ENCODE measurements at regions not wholly inside any gene's neighbourhood (a gene's known extent, or its start where the extent isn't known, plus 50 kb on each side); places are given as distances from the start of the nearest gene placed in this dataset.

DNA sequence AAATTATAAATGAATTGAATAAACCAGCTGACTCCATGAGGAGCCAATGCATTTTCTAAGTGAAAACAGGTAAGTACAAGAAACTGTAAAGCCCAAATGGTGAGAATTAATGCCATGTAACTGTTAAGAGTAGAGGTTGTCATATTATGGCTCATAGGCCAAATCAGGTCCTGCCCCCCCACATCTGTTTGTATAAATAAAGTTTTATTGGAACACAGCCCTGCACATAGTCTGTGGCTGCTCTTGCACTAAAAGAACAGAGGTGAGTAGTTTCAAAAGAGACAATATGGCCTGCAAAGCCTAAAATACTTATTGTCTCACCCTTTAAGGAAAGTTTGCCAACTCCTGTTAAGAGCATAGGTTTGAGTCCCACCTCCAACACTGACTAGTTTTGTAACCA, 140.5 kb upstream of the SRRM4 start:
- Histone ChIP-seq H3K36me3 (replicated peaks; ENCODE audit: insufficient read depth, low read length) (no peaks in the 10 kb centered on the region), H3K4me2 (ENCODE audit: low read depth, low read length) (no peak overlapping the region), H2AFZ (ENCODE audit: low read length) (no peak overlapping the region), H3K9ac (ENCODE audit: low read length) (no peak overlapping the region), H3K9me3 (replicated peaks; ENCODE audit: insufficient read depth, low read length) (no peaks in the 10 kb centered on the region), H3K27ac (ENCODE audit: low read length) (no peak overlapping the region), H3K9me2 (replicated peaks; ENCODE audit: insufficient read depth, low read length) (no peaks in the 10 kb centered on the region), H3K4me3 (ENCODE audit: low read length) (no peak overlapping the region), H4K20me1 (ENCODE audit: insufficient read depth, low read length) (no peaks in the 10 kb centered on the region), H3K27me3 (replicated peaks; ENCODE audit: insufficient read depth, low read length) (no peaks in the 10 kb centered on the region), H3F3A (ENCODE audit: insufficient read depth, low read length) (no peaks in the 10 kb centered on the region), H3K4me1 (ENCODE audit: low read length) (no peaks in the 10 kb centered on the region), H3K79me2 (ENCODE audit: low read length) (no peaks in the 10 kb centered on the region)
- DNase-seq: no peak
- TF ChIP-seq EZH2phosphoT487 (IDR thresholded peaks at IDR 0.05; ENCODE audit: low read length) (no peak), EZH2 (optimal IDR thresholded peaks at IDR 0.05; ENCODE audit: low read depth, low read length) (no peak)

DNA sequence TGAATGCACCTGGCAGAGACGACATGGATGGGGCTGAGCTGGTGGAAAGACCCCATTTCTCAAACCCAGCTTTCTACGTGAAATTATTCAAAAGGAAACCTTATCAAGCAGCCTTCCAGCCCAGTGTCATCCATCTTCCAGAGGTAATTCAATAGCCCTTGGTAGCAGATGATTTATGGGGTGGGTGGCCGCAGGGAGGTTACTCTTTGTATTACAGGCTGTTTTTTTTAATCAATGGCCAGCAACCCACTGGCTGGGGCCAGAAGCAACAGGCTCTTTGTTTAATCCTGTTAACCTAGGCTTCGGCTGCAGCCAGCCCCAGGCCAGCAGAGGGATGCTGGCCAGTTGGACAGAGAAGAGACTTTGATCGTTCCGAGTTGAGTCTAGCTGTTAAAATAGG, 139.8 kb upstream of the SRRM4 start:
- Histone ChIP-seq H3K4me3 (ENCODE audit: low read length) (no peak overlapping the region), H3K27ac (ENCODE audit: low read length) (no peak overlapping the region), H3K27me3 (replicated peaks; ENCODE audit: insufficient read depth, low read length) (no peaks in the 10 kb centered on the region), H4K20me1 (ENCODE audit: insufficient read depth, low read length) (no peaks in the 10 kb centered on the region), H3K4me1 (ENCODE audit: low read length) (no peaks in the 10 kb centered on the region), H3K9me3 (replicated peaks; ENCODE audit: insufficient read depth, low read length) (no peaks in the 10 kb centered on the region), H3K79me2 (ENCODE audit: low read length) (no peaks in the 10 kb centered on the region), H3K9me2 (replicated peaks; ENCODE audit: insufficient read depth, low read length) (no peaks in the 10 kb centered on the region), H3F3A (ENCODE audit: insufficient read depth, low read length) (no peaks in the 10 kb centered on the region), H3K4me2 (ENCODE audit: low read depth, low read length) (no peak overlapping the region), H2AFZ (ENCODE audit: low read length) (no peak overlapping the region), H3K9ac (ENCODE audit: low read length) (no peak overlapping the region), H3K36me3 (replicated peaks; ENCODE audit: insufficient read depth, low read length) (no peaks in the 10 kb centered on the region)
- TF ChIP-seq EZH2 (optimal IDR thresholded peaks at IDR 0.05; ENCODE audit: low read depth, low read length): no peak
- DNase-seq: no peak

DNA sequence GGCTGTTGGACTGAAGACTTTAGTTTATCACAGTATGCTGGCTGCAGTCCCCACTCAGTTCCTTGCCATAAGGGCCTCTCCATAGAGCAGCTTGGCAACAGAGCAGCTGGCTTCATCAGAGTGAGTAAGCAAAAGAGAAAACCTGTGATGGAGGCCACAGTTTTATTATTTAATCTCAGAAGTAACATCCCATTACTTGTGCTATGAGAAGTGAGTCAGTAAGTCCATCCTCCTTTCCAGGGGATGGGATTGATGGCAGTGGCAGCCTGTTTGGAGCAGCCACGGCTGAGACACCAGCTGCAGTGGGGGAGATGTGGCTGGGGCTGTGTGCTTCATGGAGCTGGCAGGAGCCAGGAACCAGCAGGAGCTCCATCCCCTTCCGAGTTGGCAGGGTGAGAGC, 138.5 kb upstream of the SRRM4 start:
- Histone ChIP-seq H3K4me2 (ENCODE audit: low read depth, low read length) (no peak overlapping the region), H3K27ac (ENCODE audit: low read length) (no peak overlapping the region), H3K9me3 (replicated peaks; ENCODE audit: insufficient read depth, low read length) (no peaks in the 10 kb centered on the region), H3K4me3 (ENCODE audit: low read length) (no peak overlapping the region), H3F3A (ENCODE audit: insufficient read depth, low read length) (no peaks in the 10 kb centered on the region), H3K79me2 (ENCODE audit: low read length) (no peaks in the 10 kb centered on the region), H3K27me3 (replicated peaks; ENCODE audit: insufficient read depth, low read length) (no peaks in the 10 kb centered on the region), H2AFZ (ENCODE audit: low read length) (no peak overlapping the region), H3K9me2 (replicated peaks; ENCODE audit: insufficient read depth, low read length) (no peaks in the 10 kb centered on the region), H3K9ac (ENCODE audit: low read length) (no peak overlapping the region), H4K20me1 (ENCODE audit: insufficient read depth, low read length) (no peaks in the 10 kb centered on the region), H3K4me1 (ENCODE audit: low read length) (no peaks in the 10 kb centered on the region), H3K36me3 (replicated peaks; ENCODE audit: insufficient read depth, low read length) (no peaks in the 10 kb centered on the region)
- TF ChIP-seq EZH2phosphoT487 (IDR thresholded peaks at IDR 0.05; ENCODE audit: low read length): no peak
- DNase-seq: no peak

DNA sequence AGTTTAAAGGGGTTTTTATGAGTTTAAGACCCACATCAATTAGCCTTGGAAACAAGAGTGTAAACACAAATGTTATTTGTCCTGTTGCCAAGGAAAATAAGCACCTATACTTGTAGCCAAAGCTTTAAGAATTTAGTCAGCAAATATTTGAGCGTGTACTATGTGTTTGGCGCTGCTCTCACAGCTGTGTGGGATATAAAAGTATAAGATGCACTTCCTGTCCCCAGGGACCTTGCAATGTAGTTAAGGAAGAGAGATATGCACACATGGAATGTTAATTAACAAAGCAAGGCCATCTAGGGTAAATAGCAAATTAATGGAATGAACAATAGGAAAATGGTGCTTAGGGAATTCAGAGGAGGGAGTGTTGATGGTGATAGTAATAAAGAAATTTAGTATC, 134.9 kb upstream of the SRRM4 start:
- no peak overlapping the region for H3K4me2 ChIP-seq (ENCODE audit: low read depth, low read length)

More for the DNA sequence above, 134.9 kb upstream of the SRRM4 start:
- Histone ChIP-seq H3K9me3 (replicated peaks; ENCODE audit: insufficient read depth, low read length) (no peaks in the 10 kb centered on the region), H3F3A (ENCODE audit: insufficient read depth, low read length) (no peaks in the 10 kb centered on the region), H4K20me1 (ENCODE audit: insufficient read depth, low read length) (no peaks in the 10 kb centered on the region), H3K27me3 (replicated peaks; ENCODE audit: insufficient read depth, low read length) (no peaks in the 10 kb centered on the region), H3K4me1 (ENCODE audit: low read length) (no peaks in the 10 kb centered on the region), H3K9me2 (replicated peaks; ENCODE audit: insufficient read depth, low read length) (no peaks in the 10 kb centered on the region), H2AFZ (ENCODE audit: low read length) (no peak overlapping the region), H3K27ac (ENCODE audit: low read length) (no peak overlapping the region), H3K4me3 (ENCODE audit: low read length) (no peak overlapping the region), H3K9ac (ENCODE audit: low read length) (no peak overlapping the region), H3K36me3 (replicated peaks; ENCODE audit: insufficient read depth, low read length) (no peaks in the 10 kb centered on the region), H3K79me2 (ENCODE audit: low read length) (no peaks in the 10 kb centered on the region)
- no peak for DNase-seq
- TF ChIP-seq EZH2phosphoT487 (IDR thresholded peaks at IDR 0.05; ENCODE audit: low read length) (no peak), EZH2 (optimal IDR thresholded peaks at IDR 0.05; ENCODE audit: low read depth, low read length) (no peak)
- TF ChIP-seq, protein P1, sequence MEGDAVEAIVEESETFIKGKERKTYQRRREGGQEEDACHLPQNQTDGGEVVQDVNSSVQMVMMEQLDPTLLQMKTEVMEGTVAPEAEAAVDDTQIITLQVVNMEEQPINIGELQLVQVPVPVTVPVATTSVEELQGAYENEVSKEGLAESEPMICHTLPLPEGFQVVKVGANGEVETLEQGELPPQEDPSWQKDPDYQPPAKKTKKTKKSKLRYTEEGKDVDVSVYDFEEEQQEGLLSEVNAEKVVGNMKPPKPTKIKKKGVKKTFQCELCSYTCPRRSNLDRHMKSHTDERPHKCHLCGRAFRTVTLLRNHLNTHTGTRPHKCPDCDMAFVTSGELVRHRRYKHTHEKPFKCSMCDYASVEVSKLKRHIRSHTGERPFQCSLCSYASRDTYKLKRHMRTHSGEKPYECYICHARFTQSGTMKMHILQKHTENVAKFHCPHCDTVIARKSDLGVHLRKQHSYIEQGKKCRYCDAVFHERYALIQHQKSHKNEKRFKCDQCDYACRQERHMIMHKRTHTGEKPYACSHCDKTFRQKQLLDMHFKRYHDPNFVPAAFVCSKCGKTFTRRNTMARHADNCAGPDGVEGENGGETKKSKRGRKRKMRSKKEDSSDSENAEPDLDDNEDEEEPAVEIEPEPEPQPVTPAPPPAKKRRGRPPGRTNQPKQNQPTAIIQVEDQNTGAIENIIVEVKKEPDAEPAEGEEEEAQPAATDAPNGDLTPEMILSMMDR (IDR thresholded peaks at IDR 0.05; ENCODE audit: low read length): no peak
